Left lung (tissue), 4 donors: ENCODE measurements at regions not wholly inside any gene's neighbourhood (a gene's known extent, or its start where the extent isn't known, plus 50 kb on each side); places are given as distances from the start of the nearest gene placed in this dataset.

Experiments used
- ATAC-seq: fragments of 200-7000 bp; cut with Tn5 transposase; one replicate; pipeline ENCODE4 v1.9.1; 2020; ENCODE audit warnings: moderate library complexity
- DNase-seq, 4 donors: peaks; one replicate each; pipeline ENCODE4 v3.0.0-alpha.2; 2013 to 2020
- H3K27ac ChIP-seq, 2 donors: fragments of 200-600 bp; sonication (generic) in 1 of 2; one replicate each; pipeline versions ENCODE4 v1.5.0 to v1.8.0; 2020 to 2021
- H3K27me3 ChIP-seq, 2 donors: fragments of 200-600 bp; sonication (generic) in 1 of 2; one replicate each; pipeline versions ENCODE4 v1.5.0 to v1.8.0; 2020 to 2021
- H3K36me3 ChIP-seq, 2 donors: fragments of 200-600 bp; sonication (generic) in 1 of 2; one replicate each; pipeline versions ENCODE4 v1.5.0 to v1.8.0; 2020 to 2021
- H3K4me1 ChIP-seq, 2 donors: fragments of 200-600 bp; one replicate each; pipeline ENCODE4 v1.8.0; 2021
- H3K4me3 ChIP-seq, 2 donors: fragments of 200-600 bp; sonication (generic) in 1 of 2; one replicate each; pipeline versions ENCODE4 v1.5.0 to v1.8.0; 2020 to 2021; ENCODE audit warnings: mild to moderate bottlenecking in 1 of 2
- H3K9me3 ChIP-seq, 2 donors: fragments of 200-600 bp; sonication (generic) in 1 of 2; one replicate each; pipeline versions ENCODE4 v1.5.0 to v1.8.0; 2020 to 2021
- CTCF ChIP-seq, 2 donors: fragments of 200-600 bp; sonication (generic) in 1 of 2; IDR thresholded peaks; one replicate each; pipeline versions ENCODE4 v1.5.0 to v1.8.0; 2021; ENCODE audit warnings: antibody characterized with exemption in 2 of 2
- intact Hi-C, 2 donors: fragments of 100-400 bp; cut with DNase I; formaldehyde crosslinking; loops; one replicate each; pipeline versions ENCODE4 v1.11.2 to v1.14.2; 2022
- donor health status: DM: no; HTN: yes; CAD: no.
- donor health status: DM: no; HTN: no; CAD: no.

- H3K36me3 ChIP-seq = no peaks in the 10 kb centered on the region
- H3K4me3 ChIP-seq = no peak overlapping the region
- no peak overlapping the region for H3K27ac ChIP-seq
- no peak for TF ChIP-seq CTCF (IDR thresholded peaks at IDR 0.05)
- H3K27me3 ChIP-seq = no peaks in the 10 kb centered on the region
- no peaks in the 10 kb centered on the region for H3K4me1 ChIP-seq
- peaks cover 0 to 10% of the 10 kb centered on the region in 2 donors for H3K9me3 ChIP-seq
- ATAC-seq (no peak), DNase-seq (no peak)
- intact Hi-C loops = no loop called here
Observed at GRCh38 chr21:32216293-32216692, 62.6 kb downstream of the MIS18A start.

GRCh38 chr21:32215306-32215685, 63.6 kb downstream of the MIS18A start:
- ATAC-seq = no peak
- Histone ChIP-seq H3K9me3 (peaks cover 0 to 5% of the 10 kb centered on the region in 2 donors), H3K4me3 (no peak overlapping the region), H3K27me3 (no peaks in the 10 kb centered on the region), H3K4me1 (no peaks in the 10 kb centered on the region), H3K36me3 (no peaks in the 10 kb centered on the region), H3K27ac (no peak overlapping the region)
- intact Hi-C loops = no loop called here
- DNase-seq = no peak
- TF ChIP-seq CTCF (IDR thresholded peaks at IDR 0.05) = no peak

- TF ChIP-seq CTCF (IDR thresholded peaks at IDR 0.05) = no peak
- ATAC-seq = no peak
- Histone ChIP-seq H3K9me3 (peaks cover 0 to 5% of the 10 kb centered on the region in 2 donors), H3K27me3 (no peaks in the 10 kb centered on the region), H3K4me1 (no peaks in the 10 kb centered on the region), H3K27ac (no peak overlapping the region), H3K36me3 (no peaks in the 10 kb centered on the region), H3K4me3 (no peak overlapping the region)
- DNase-seq = no peak
- intact Hi-C loops = no loop called here
Observed at GRCh38 chr21:32214654-32215305, 64.1 kb downstream of the MIS18A start.

- Histone ChIP-seq H3K27me3 (no peaks in the 10 kb centered on the region), H3K4me3 (no peak overlapping the region), H3K36me3 (no peaks in the 10 kb centered on the region), H3K27ac (no peak overlapping the region), H3K4me1 (no peaks in the 10 kb centered on the region), H3K9me3 (peaks cover 0 to 5% of the 10 kb centered on the region in 2 donors)
- ATAC-seq = no peak
- TF ChIP-seq CTCF (IDR thresholded peaks at IDR 0.05) = no peak
- intact Hi-C loops = no loop called here
- no peak for DNase-seq
Observed at GRCh38 chr21:32212116-32212515, 66.7 kb downstream of the MIS18A start.

- DNase-seq = peak in 1 of 4 donors; percentile 5
- intact Hi-C loops = no loop called here
- TF ChIP-seq CTCF (IDR thresholded peaks at IDR 0.05) = no peak
- ATAC-seq = no peak
- H3K4me3 ChIP-seq = no peak overlapping the region
- no peak overlapping the region for H3K27ac ChIP-seq
- no peaks in the 10 kb centered on the region for H3K36me3 ChIP-seq
- peaks cover 0 to 5% of the 10 kb centered on the region in 2 donors for H3K9me3 ChIP-seq
- no peaks in the 10 kb centered on the region for H3K4me1 ChIP-seq
- H3K27me3 ChIP-seq = no peaks in the 10 kb centered on the region
Observed at GRCh38 chr21:32211306-32211705, 67.5 kb downstream of the MIS18A start.
